GM21576 (cell line): ENCODE measurements at regions not wholly inside any gene's neighbourhood (a gene's known extent, or its start where the extent isn't known, plus 50 kb on each side); places are given as distances from the start of the nearest gene placed in this dataset.
"Not testable (repeated sequence)": the region's sequence is repeated elsewhere in the genome, so short reads cannot be mapped to it uniquely, and the experiment has no call there.

Experiments
- ATAC-seq: cut with Tn5 transposase; IDR thresholded peaks from one replicate; pipeline ENCODE4 v1.9.1; 2021; ENCODE audit warnings: mild to moderate bottlenecking, moderate library complexity; ENCODE audit not compliant: unreplicated experiment

- no peak for ATAC-seq
These were observed 1100.4 kb upstream of the COX7C start for GRCh38 chr5:85517386-85517785.

DNA sequence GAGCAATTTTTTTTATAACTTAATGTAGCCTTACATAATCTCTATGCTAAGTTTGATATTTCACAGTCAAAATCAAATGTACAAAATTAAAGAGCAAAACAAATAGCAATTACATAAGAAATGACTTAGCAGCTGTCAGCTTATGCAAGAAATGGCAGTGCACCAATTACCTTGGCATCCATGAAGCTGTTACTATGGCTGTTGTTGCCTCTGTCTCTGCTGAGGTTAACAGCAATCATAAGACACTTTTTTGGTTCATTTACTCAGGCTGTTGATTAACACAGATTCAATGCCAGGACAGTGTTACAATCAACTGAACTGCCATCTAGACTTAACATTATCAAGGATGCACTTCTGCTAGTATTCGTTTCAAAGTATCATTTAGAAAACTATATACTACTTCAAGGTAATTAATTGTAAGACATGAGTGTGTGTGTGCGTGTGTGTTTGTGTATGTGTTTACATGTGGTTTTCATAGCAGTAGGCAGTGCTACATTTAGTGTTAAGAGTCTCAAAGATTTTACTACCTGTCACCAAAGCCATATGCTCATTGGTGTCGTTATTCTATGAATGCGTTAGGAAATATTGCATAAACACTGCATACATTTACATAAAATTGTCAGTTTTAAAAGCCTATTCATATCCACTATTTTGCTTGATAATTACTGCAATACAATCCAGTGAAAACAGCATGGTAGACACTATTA, 1084.2 kb upstream of the COX7C start:
- ATAC-seq: no peak

GRCh38 chr5:85538362-85538761, 1079.4 kb upstream of the COX7C start:
- no peak for ATAC-seq

- ATAC-seq: no peak
These were observed 1072.6 kb upstream of the COX7C start for GRCh38 chr5:85545129-85545528.

- ATAC-seq: no peak
These were observed 1068.5 kb upstream of the COX7C start for GRCh38 chr5:85549229-85549628.

DNA sequence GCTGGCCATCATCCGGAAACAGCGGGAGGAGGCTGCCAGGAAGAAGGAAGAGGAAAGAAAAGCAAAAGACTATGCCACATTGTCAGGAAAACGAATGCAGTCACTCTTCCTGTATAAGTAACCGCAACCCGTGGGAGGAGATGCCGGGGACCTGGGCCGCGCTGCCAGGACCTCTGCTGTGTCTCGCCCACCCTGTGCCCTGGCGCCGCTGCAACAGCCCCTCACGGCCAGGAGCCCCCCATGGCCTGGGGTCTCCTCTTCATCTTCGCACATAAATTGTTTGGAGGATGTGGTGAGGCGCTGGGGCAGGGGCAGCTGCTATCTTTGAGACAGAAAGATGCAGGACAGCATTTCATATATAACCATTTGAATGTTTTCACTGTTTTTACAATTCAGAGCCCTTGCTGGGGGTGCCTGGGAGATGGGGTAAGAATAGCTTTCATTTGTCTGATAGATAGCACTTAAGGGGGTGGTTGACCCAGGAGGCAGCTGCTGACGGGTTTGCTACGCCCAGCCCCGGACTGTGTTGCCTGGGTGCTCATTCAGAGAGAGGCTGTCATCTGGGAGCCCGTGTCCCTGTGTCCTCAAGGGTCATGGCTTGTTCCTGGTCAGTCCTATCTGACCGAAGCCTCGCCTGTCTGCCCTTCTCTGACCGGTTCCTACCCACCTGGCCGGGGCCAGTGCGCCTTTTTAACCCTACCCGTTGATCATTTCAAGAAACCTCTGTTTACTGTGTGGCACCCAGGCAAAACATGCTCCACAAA, 1067.7 kb upstream of the COX7C start:
- ATAC-seq: no peak

DNA sequence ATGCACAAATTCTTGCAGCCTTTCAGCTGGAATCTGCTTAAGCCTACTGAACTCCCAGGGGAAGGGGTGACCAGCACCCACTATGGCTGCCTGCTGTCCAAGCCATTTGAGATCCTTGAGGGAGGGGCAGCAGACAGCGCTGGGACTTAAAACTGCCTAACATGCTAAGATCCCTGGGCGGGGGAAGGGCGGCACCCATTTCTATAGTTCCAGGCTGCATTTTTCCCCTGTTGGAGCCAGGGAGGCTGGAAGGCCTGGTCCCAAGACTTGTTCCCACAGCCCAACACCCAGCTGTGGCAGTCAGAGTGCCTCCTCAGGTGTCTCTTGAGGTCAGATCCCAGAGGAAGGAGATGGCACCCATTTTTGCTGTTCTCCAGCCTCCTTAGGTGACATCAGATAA, 1061.3 kb upstream of the COX7C start:
- ATAC-seq: no peak

- ATAC-seq: no peak
These were observed 1041.1 kb upstream of the COX7C start for GRCh38 chr5:85576666-85577065.

GRCh38 chr5:85587806-85588205, 1029.9 kb upstream of the COX7C start:
- ATAC-seq: not testable (repeated sequence)

- ATAC-seq: not testable (repeated sequence)
These were observed 1029.5 kb upstream of the COX7C start for GRCh38 chr5:85588268-85588667.

- no peak for ATAC-seq
These were observed 1027.0 kb upstream of the COX7C start for GRCh38 chr5:85590764-85591163.

- ATAC-seq: no peak
These were observed 1026.4 kb upstream of the COX7C start for GRCh38 chr5:85591311-85591710.

GRCh38 chr5:85602843-85603242, 1014.9 kb upstream of the COX7C start:
- no peak for ATAC-seq

- ATAC-seq: no peak
These were observed 1013.4 kb upstream of the COX7C start for GRCh38 chr5:85604378-85604777.

DNA sequence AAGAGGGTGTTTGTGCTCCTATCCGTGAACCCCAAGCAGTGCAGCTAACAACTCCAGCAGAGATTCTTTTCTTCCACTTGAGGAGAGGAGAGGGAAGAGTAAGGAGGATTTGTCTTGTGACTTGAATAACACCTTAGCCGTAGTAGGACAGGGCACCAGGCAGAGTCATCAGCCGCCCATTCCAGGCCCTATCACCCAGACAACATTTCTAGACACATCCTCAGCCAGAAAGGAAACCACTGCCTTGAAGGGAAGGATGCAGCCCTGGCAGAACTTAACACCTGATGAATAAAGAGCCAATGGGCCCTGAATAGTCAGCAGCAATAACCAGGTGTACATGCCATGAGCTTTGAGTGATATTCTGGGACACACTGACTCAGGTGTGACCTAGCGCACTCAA, 1013.0 kb upstream of the COX7C start:
- no peak for ATAC-seq

GRCh38 chr5:85605381-85605780, 1012.4 kb upstream of the COX7C start:
- no peak for ATAC-seq

- ATAC-seq: no peak
These were observed 1003.3 kb upstream of the COX7C start for GRCh38 chr5:85614489-85614888.

DNA sequence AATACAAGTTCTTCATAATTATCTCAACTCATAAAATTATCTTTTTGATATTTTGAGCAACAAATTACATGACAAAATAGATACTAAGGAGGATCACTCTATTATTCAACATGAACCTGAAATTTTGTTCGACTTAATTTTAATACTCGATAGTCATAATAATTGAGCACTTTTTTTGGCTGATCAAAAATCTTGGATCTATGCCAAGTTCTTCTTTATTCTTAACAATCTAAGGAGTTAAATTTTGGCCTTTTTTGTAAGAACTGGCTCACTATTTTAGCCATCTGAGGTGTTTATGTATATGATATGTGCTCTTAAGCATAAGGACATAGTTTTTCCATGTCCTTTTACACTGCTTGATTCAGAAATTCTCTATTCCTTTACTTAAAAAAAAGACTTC, 996.1 kb upstream of the COX7C start:
- ATAC-seq: no peak

DNA sequence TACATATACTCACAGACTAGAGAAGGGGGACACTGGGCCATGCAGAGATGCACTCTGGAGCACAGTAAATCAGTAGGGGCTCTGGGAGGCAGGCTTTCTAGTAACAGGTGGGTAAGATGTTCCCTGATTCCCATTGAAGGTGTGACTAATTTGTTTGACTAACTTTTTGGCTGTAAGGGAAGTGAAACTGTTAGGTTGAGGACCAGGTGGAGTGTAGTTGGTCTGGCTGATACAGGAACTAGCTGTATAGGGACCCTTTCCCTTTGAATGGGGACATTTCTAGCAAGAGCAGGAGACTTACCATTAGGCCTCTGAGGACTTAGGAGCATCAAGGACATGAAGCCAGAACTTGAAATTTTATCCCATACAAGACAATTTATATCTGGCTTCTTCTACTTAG, 989.6 kb upstream of the COX7C start:
- no peak for ATAC-seq

DNA sequence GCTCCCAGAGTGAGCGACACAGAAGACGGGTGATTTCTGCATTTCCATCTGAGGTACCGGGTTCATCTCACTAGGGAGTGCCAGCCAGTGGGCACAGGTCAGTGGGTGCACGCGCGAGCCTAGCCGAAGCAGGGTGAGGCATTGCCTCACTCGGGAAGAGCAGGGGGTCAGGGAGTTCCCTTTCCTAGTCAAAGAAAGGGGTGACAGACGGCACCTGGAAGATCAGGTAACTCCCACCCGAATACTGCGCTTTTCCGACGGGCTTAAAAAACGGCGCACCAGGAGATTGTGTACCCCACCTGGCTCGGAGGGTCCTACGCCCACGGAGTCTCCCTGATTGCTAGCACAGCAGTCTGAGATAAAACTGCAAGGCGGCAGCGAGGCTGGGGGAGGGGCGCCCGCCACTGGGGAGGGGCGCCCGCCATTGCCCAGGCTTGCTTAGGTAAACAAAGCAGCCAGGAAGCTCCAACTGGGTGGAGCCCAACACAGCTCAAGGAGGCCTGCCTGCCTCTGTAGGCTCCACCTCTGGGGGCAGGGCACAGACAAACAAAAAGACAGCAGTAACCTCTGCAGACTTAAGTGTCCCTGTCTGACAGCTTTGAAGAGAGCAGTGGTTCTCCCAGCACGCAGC, 979.1 kb upstream of the COX7C start:
- ATAC-seq: not testable (repeated sequence)

DNA sequence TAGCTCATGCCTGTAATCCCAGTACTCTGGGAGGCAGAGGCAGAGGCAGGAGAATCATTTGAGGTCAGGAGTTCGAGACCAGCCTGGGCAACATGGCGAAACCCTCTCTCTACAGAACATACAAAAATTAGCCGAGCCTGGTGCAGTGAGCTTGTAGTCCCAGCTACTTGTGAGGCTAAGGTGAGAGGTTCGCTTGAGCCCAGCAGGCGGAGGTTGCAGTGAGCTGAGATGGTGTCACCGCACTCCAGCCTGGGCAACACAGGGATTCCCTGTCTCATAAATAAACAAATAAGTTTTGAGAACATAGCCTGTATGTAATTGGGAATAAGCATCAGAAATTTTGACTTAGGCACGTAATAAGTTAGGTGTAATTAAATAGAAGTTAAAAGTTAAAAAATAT, 971.7 kb upstream of the COX7C start:
- ATAC-seq: no peak

- no peak for ATAC-seq
These were observed 971.1 kb upstream of the COX7C start for GRCh38 chr5:85646641-85647040.
